ENCODE measurements at regions not wholly inside any gene's neighbourhood (a gene's known extent, or its start where the extent isn't known, plus 50 kb on each side); places are given as distances from the start of the nearest gene placed in this dataset.

DNA sequence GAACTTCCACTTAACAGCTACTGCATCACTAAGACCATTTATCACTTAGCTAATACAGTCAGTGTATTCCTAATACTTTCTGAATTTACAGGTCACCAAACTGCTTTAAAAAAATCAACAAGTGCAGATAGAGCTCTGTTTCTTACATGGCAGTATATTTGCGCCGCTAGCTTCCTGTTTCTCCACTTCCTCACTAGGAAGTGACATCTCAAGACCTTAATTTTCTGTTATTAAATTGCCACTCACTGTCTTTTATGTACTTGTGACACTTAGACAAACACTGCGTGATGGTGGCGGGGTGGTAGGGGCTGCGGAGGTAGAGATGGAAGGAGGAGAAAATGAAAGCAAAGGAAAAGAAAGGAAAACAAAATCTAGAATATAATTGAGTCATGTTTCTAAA lies 53.7 kb upstream of the CRIM1 start:
- TF ChIP-seq POLR2A (IDR thresholded peaks at IDR 0.05) = no peak
- TF ChIP-seq, protein P1, sequence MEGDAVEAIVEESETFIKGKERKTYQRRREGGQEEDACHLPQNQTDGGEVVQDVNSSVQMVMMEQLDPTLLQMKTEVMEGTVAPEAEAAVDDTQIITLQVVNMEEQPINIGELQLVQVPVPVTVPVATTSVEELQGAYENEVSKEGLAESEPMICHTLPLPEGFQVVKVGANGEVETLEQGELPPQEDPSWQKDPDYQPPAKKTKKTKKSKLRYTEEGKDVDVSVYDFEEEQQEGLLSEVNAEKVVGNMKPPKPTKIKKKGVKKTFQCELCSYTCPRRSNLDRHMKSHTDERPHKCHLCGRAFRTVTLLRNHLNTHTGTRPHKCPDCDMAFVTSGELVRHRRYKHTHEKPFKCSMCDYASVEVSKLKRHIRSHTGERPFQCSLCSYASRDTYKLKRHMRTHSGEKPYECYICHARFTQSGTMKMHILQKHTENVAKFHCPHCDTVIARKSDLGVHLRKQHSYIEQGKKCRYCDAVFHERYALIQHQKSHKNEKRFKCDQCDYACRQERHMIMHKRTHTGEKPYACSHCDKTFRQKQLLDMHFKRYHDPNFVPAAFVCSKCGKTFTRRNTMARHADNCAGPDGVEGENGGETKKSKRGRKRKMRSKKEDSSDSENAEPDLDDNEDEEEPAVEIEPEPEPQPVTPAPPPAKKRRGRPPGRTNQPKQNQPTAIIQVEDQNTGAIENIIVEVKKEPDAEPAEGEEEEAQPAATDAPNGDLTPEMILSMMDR (IDR thresholded peaks at IDR 0.05) = no peak

Measured in right lobe of liver (tissue), 4 donors.